ENCODE measurements at regions not wholly inside any gene's neighbourhood (a gene's known extent, or its start where the extent isn't known, plus 50 kb on each side); places are given as distances from the start of the nearest gene placed in this dataset.

DNA sequence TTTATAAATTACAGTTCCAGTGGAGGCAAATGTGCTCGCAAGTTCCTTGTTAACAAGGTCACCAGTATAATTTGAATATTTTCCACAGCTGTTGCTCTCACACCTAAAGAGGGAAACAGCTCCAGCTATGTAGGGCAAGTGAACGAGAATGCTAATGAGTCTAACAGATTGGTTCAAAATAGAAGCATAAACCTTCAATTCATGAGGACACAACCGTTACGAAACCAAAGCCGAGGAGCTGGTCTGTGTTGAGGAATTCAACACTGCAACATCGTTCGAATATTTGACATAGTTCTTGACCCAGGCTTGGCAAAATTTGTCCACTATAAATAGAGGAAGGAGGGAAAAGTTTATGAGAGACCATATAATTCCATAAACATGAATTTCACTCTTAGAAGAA, 161.3 kb downstream of the KLF6 start:
- TF ChIP-seq, protein P1, sequence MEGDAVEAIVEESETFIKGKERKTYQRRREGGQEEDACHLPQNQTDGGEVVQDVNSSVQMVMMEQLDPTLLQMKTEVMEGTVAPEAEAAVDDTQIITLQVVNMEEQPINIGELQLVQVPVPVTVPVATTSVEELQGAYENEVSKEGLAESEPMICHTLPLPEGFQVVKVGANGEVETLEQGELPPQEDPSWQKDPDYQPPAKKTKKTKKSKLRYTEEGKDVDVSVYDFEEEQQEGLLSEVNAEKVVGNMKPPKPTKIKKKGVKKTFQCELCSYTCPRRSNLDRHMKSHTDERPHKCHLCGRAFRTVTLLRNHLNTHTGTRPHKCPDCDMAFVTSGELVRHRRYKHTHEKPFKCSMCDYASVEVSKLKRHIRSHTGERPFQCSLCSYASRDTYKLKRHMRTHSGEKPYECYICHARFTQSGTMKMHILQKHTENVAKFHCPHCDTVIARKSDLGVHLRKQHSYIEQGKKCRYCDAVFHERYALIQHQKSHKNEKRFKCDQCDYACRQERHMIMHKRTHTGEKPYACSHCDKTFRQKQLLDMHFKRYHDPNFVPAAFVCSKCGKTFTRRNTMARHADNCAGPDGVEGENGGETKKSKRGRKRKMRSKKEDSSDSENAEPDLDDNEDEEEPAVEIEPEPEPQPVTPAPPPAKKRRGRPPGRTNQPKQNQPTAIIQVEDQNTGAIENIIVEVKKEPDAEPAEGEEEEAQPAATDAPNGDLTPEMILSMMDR (IDR thresholded peaks at IDR 0.05; ENCODE audit: insufficient read depth, low read length, poor library complexity, severe bottlenecking), result no peak
- no peaks in the 10 kb centered on the region for H3K36me3 ChIP-seq (ENCODE audit: control insufficient read depth, insufficient read depth, low read length)
- no peak for DNase-seq (ENCODE audit: low read depth)
- H3K27me3 ChIP-seq (ENCODE audit: control insufficient read depth, insufficient read depth, low read length), result no peaks in the 10 kb centered on the region
- H3K4me3 ChIP-seq (ENCODE audit: low read depth, low read length), result no peak overlapping the region

DNA sequence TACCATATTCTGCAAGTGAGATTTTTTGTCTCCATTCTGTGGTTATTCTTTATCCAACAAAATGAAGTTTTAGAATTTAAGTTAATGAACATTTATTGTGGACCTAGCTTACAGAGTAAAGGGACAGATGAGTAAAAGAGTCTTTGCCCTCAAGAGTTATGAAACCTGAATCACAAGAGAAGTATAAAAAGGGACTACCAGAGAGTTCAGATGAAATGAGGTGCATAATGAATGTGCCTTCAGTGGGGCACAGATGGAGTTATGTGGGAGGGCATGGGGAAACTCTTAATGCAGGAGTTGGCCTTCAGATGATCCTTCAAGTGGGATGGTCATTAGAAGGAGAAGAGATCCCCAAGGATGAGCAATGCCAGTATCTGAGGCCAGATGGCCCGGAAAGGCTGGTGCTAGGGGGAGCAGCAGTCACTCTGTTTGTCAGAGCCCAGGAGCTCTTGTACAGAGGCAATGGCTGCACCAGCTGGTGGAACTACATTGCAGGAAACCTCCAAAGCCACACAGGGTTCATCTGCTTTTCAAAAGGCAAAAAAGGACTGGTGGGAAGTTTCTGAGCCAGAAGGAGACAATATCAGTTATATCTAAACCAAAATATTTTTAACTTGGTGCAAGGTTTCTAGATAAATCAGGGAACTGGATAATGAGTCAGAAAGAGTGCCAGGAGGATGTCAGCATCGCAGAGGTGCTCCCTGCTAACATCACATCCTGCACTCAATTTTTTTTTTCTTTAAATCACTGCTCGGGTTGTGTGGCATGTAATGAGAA, 162.0 kb downstream of the KLF6 start:
- no peak for DNase-seq (ENCODE audit: low read depth)

GRCh38 chr10:3622427-3622826, 162.6 kb downstream of the KLF6 start:
- H3K27me3 ChIP-seq (ENCODE audit: control insufficient read depth, insufficient read depth, low read length), result no peaks in the 10 kb centered on the region
- no peak overlapping the region for H3K4me3 ChIP-seq (ENCODE audit: low read depth, low read length)
- TF ChIP-seq, protein P1 (IDR thresholded peaks at IDR 0.05; ENCODE audit: insufficient read depth, low read length, poor library complexity, severe bottlenecking), result no peak
- no peak for DNase-seq (ENCODE audit: low read depth)
- H3K36me3 ChIP-seq (ENCODE audit: control insufficient read depth, insufficient read depth, low read length), result no peaks in the 10 kb centered on the region

More for the DNA sequence above, 162.0 kb downstream of the KLF6 start:
- Histone ChIP-seq H3K4me3 (ENCODE audit: low read depth, low read length) (no peak overlapping the region), H3K36me3 (ENCODE audit: control insufficient read depth, insufficient read depth, low read length) (no peaks in the 10 kb centered on the region), H3K27me3 (ENCODE audit: control insufficient read depth, insufficient read depth, low read length) (no peaks in the 10 kb centered on the region)
- TF ChIP-seq, protein P1 (IDR thresholded peaks at IDR 0.05; ENCODE audit: insufficient read depth, low read length, poor library complexity, severe bottlenecking), result no peak

GRCh38 chr10:3620818-3621217, 164.2 kb downstream of the KLF6 start:
- TF ChIP-seq, protein P1 (IDR thresholded peaks at IDR 0.05; ENCODE audit: insufficient read depth, low read length, poor library complexity, severe bottlenecking), result no peak
- no peaks in the 10 kb centered on the region for H3K36me3 ChIP-seq (ENCODE audit: control insufficient read depth, insufficient read depth, low read length)
- no peak for DNase-seq (ENCODE audit: low read depth)
- H3K4me3 ChIP-seq (ENCODE audit: low read depth, low read length), result no peak overlapping the region
- H3K27me3 ChIP-seq (ENCODE audit: control insufficient read depth, insufficient read depth, low read length), result no peaks in the 10 kb centered on the region

DNA sequence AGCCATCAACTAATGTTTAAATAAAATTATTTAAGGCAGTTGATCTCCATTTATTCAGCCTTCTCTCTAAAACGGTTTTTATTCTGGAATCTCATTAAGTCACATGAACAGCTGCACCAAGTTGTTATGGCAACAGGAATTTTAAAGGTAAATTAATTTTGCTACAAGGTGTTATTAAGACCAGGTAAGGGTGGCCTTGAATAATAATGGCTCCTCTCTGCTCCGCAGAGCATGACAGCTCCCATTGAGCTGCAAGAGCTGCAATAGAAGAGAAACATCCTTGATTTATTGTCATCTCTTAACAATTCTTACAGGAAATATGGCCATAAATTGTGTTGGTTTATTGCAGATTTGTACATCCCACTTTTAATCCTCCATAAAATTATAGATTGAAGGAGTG, 165.8 kb downstream of the KLF6 start:
- TF ChIP-seq, protein P1 (IDR thresholded peaks at IDR 0.05; ENCODE audit: insufficient read depth, low read length, poor library complexity, severe bottlenecking), result no peak
- H3K36me3 ChIP-seq (ENCODE audit: control insufficient read depth, insufficient read depth, low read length), result no peaks in the 10 kb centered on the region
- no peaks in the 10 kb centered on the region for H3K27me3 ChIP-seq (ENCODE audit: control insufficient read depth, insufficient read depth, low read length)
- no peak for DNase-seq (ENCODE audit: low read depth)
- H3K4me3 ChIP-seq (ENCODE audit: low read depth, low read length), result no peak overlapping the region

GRCh38 chr10:3616880-3617279, 168.1 kb downstream of the KLF6 start:
- Histone ChIP-seq H3K36me3 (ENCODE audit: control insufficient read depth, insufficient read depth, low read length) (no peaks in the 10 kb centered on the region), H3K4me3 (ENCODE audit: low read depth, low read length) (no peak overlapping the region), H3K27me3 (ENCODE audit: control insufficient read depth, insufficient read depth, low read length) (no peaks in the 10 kb centered on the region)
- no peak for DNase-seq (ENCODE audit: low read depth)
- TF ChIP-seq, protein P1 (IDR thresholded peaks at IDR 0.05; ENCODE audit: insufficient read depth, low read length, poor library complexity, severe bottlenecking), result no peak

All from kidney epithelial cell (primary cell).